Keratinocyte (primary cell): ENCODE measurements at regions not wholly inside any gene's neighbourhood (a gene's known extent, or its start where the extent isn't known, plus 50 kb on each side); places are given as distances from the start of the nearest gene placed in this dataset.

Experiments used
- DNase-seq: peaks from one replicate; pipeline ENCODE4 v3.0.0-alpha.2; 2011; ENCODE audit warnings: low read depth, missing footprints, low spot score
- FAIRE-seq: peaks from 2 replicates; lab custom pipeline; 2011; peaks lifted over from hg19 to GRCh38; lab: Jason Lieb, UNC
- H2AFZ ChIP-seq: 2 replicates; pipeline ENCODE4 v1.6.0; 2012; ENCODE audit warnings: low read length, control low read depth, inconsistent platforms; ENCODE audit not compliant: control insufficient read depth
- H3K27ac ChIP-seq: 2 replicates; pipeline ENCODE4 v1.5.1; 2011; ENCODE audit warnings: low read length; ENCODE audit not compliant: control insufficient read depth, insufficient read depth
- H3K27me3 ChIP-seq: 3 replicates; pipeline ENCODE4 v1.6.0; 2011; ENCODE audit warnings: low read length; ENCODE audit not compliant: control insufficient read depth, insufficient read depth; ENCODE audit errors: extremely low read depth
- H3K36me3 ChIP-seq, 2 experiments: 2 replicates in 1 of 2; 3 replicates in 1 of 2; pipeline ENCODE4 v1.5.1; 2011; ENCODE audit warnings: low read length in 2 of 2, mild to moderate bottlenecking in 1 of 2; ENCODE audit not compliant: control insufficient read depth in 2 of 2, insufficient read depth in 2 of 2; ENCODE audit errors: extremely low read depth in 1 of 2
- H3K4me1 ChIP-seq: 3 replicates; pipeline ENCODE4 v1.5.1; 2011; ENCODE audit warnings: low read length; ENCODE audit not compliant: control insufficient read depth, insufficient read depth; ENCODE audit errors: extremely low read depth
- H3K4me2 ChIP-seq: 3 replicates; pipeline ENCODE4 v1.6.0; 2011; ENCODE audit warnings: low read depth, low read length; ENCODE audit not compliant: control insufficient read depth, insufficient read depth; ENCODE audit errors: extremely low read depth
- H3K4me3 ChIP-seq, 3 experiments: fragments of 200-600 bp in 1 of 3; sonication (generic) in 1 of 3; 2 replicates in 2 of 3; 3 replicates in 1 of 3; pipeline ENCODE4 v1.5.1; 2011 to 2016; ENCODE audit warnings: low read length in 3 of 3, mild to moderate bottlenecking in 3 of 3, control low read depth in 2 of 3, inconsistent platforms in 1 of 3, low read depth in 1 of 3, mixed read lengths in 1 of 3, mixed run types in 1 of 3, moderate library complexity in 1 of 3; ENCODE audit not compliant: control insufficient read depth in 2 of 3, insufficient read depth in 2 of 3; ENCODE audit errors: extremely low read depth in 1 of 3
- H3K79me2 ChIP-seq: 2 replicates; pipeline ENCODE4 v1.6.0; 2012; ENCODE audit warnings: low read length; ENCODE audit not compliant: control insufficient read depth, insufficient read depth
- H3K9ac ChIP-seq: 3 replicates; pipeline ENCODE4 v1.6.0; 2011; ENCODE audit warnings: low read length; ENCODE audit not compliant: control insufficient read depth, insufficient read depth; ENCODE audit errors: extremely low read depth
- H3K9me1 ChIP-seq: 3 replicates; pipeline ENCODE4 v1.6.0; 2011; ENCODE audit warnings: low read length; ENCODE audit not compliant: control insufficient read depth, insufficient read depth; ENCODE audit errors: extremely low read depth
- H3K9me3 ChIP-seq: 2 replicates; pipeline ENCODE4 v1.5.1; 2012; ENCODE audit warnings: low read depth, low read length; ENCODE audit not compliant: control insufficient read depth
- H4K20me1 ChIP-seq: 3 replicates; pipeline ENCODE4 v1.6.0; 2011; ENCODE audit warnings: low read length; ENCODE audit not compliant: control insufficient read depth, insufficient read depth; ENCODE audit errors: extremely low read depth
- EZH2 ChIP-seq: IDR thresholded peaks from one replicate; pipeline ENCODE4 v1.6.1; 2012; ENCODE audit warnings: inconsistent platforms, mild to moderate bottlenecking, low read length, moderate library complexity
- dilution Hi-C: fragments of 300-500 bp; cut with MboI; formaldehyde crosslinking; loops from one replicate; pipeline ENCODE4 v1.7.0; 2020; ENCODE audit warnings: low sequenced_read_pairs; ENCODE audit not compliant: extremely low pct_ligation_motif_present
- TF ChIP-seq, protein P1 (sequence below), 3 experiments: IDR thresholded peaks in 1 of 3; conservative IDR thresholded peaks in 1 of 3; optimal IDR thresholded peaks in 1 of 3; 2 replicates in 2 of 3; 3 replicates in 1 of 3; pipeline versions ENCODE3 to v1.5.1; 2011; ENCODE audit warnings: low read length in 3 of 3, mild to moderate bottlenecking in 3 of 3, moderate library complexity in 2 of 3, control low read depth in 1 of 3, inconsistent platforms in 1 of 3; ENCODE audit not compliant: insufficient read depth in 2 of 3; ENCODE audit errors: extremely low read depth in 1 of 3

DNA sequence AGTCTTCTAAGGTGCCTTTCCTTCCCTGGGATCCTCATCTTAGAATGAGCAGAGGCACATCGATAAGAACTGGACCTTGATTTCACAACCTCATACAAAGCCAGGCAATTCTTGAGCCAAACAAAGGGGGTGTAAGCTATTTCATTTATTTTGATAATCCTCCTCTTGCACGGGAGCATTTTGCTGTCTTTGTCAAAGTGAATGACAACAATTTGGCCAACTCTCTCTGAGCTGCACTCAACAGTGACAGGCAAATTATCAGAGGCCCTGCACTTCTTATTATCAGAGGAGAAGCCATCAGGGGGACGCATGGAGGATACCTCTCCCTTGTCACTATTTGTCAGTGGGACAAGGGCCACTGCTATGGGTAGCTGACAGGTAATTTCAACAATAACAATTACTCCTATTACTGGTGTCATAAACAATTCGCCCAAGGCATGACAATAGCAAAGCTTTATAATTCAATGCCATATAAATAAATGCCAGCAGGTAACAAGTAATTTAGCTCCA is 260.4 kb downstream of the MEIS1 start:
- H3K4me1 ChIP-seq: no peaks in the 10 kb centered on the region
- no peaks in the 10 kb centered on the region for H3K36me3 ChIP-seq
- H3K27ac ChIP-seq: no peak overlapping the region
- no peaks in the 10 kb centered on the region for H3K27me3 ChIP-seq
- FAIRE-seq (no peak), DNase-seq (no peak)
- dilution Hi-C loops: no loop called here
- H3K4me2 ChIP-seq: no peak overlapping the region
- H3K9me3 ChIP-seq: no peaks in the 10 kb centered on the region
- H2AFZ ChIP-seq: no peak overlapping the region
- H3K4me3 ChIP-seq: no peak overlapping the region
- H3K9me1 ChIP-seq: no peaks in the 10 kb centered on the region
- no peak for TF ChIP-seq EZH2
- TF ChIP-seq, protein P1, sequence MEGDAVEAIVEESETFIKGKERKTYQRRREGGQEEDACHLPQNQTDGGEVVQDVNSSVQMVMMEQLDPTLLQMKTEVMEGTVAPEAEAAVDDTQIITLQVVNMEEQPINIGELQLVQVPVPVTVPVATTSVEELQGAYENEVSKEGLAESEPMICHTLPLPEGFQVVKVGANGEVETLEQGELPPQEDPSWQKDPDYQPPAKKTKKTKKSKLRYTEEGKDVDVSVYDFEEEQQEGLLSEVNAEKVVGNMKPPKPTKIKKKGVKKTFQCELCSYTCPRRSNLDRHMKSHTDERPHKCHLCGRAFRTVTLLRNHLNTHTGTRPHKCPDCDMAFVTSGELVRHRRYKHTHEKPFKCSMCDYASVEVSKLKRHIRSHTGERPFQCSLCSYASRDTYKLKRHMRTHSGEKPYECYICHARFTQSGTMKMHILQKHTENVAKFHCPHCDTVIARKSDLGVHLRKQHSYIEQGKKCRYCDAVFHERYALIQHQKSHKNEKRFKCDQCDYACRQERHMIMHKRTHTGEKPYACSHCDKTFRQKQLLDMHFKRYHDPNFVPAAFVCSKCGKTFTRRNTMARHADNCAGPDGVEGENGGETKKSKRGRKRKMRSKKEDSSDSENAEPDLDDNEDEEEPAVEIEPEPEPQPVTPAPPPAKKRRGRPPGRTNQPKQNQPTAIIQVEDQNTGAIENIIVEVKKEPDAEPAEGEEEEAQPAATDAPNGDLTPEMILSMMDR (optimal IDR thresholded peaks at IDR 0.05 in 1 of 3, IDR thresholded peaks at IDR 0.05 in 1 of 3, conservative IDR thresholded peaks at IDR 0.05 in 1 of 3; ENCODE audit: extremely low read depth in 1 of 3, insufficient read depth in 2 of 3, low read length in 3 of 3): no peak
- H3K9ac ChIP-seq: no peak overlapping the region
- no peaks in the 10 kb centered on the region for H3K79me2 ChIP-seq
- no peaks in the 10 kb centered on the region for H4K20me1 ChIP-seq

DNA sequence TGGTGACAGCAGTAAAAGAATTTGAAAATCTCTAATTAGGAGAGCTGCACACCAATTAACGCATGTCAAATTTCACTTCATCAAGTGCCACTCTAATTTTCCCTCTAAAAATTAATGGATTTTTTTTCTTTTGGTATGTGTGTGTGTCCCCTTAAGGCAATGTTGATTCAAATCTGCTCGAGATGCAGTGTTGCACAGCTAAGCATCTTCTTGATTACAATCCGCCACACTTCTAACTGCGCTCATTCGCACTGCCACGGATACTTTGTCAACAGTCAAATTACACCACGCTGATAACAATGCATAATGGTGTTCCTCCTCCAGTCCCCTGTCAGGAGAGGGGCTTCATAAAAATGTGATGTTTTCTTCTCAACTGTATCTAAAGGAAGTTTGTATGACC is 261.4 kb downstream of the MEIS1 start:
- Histone ChIP-seq H3K9me3 (no peaks in the 10 kb centered on the region), H3K9ac (no peak overlapping the region), H3K36me3 (no peaks in the 10 kb centered on the region), H3K4me3 (no peak overlapping the region), H3K79me2 (no peaks in the 10 kb centered on the region), H3K9me1 (no peaks in the 10 kb centered on the region), H3K4me1 (no peaks in the 10 kb centered on the region), H3K27me3 (no peaks in the 10 kb centered on the region), H2AFZ (no peak overlapping the region), H3K27ac (no peak overlapping the region), H3K4me2 (no peak overlapping the region), H4K20me1 (no peaks in the 10 kb centered on the region)
- DNase-seq (no peak), FAIRE-seq (no peak)
- dilution Hi-C loops: no loop called here
- TF ChIP-seq, protein P1 (optimal IDR thresholded peaks at IDR 0.05 in 1 of 3, IDR thresholded peaks at IDR 0.05 in 1 of 3, conservative IDR thresholded peaks at IDR 0.05 in 1 of 3; ENCODE audit: extremely low read depth in 1 of 3, insufficient read depth in 2 of 3, low read length in 3 of 3): no peak
- TF ChIP-seq EZH2: no peak
